HEK293 (cell line): ENCODE measurements at regions not wholly inside any gene's neighbourhood (a gene's known extent, or its start where the extent isn't known, plus 50 kb on each side); places are given as distances from the start of the nearest gene placed in this dataset.

ENCODE experiments used
- CTCF ChIA-PET: fragments of 350-600 bp; formaldehyde crosslinking; extraction: SDS; loops from one replicate; lab custom pipeline; 2021; ENCODE audit warnings: antibody characterized with exemption; lab: Yijun Ruan, JAX
- POLR2A ChIA-PET: fragments of 300-600 bp; formaldehyde crosslinking; extraction: SDS; loops from one replicate; lab custom pipeline; 2020; ENCODE audit warnings: antibody characterized with exemption, inconsistent platforms; lab: Yijun Ruan, JAX
- H3K27ac ChIP-seq: fragments of 200-500 bp; sonication (Bioruptor generic); 2 replicates; pipeline ENCODE4 v1.5.1; 2014; ENCODE audit warnings: low read depth, low read length, control low read depth, inconsistent platforms; ENCODE audit errors: extremely low read depth
- H3K36me3 ChIP-seq, 2 experiments: fragments of 200-500 bp in 1 of 2; sonication (Bioruptor generic) in 1 of 2; 1 replicate in 1 of 2; 2 replicates in 1 of 2; pipeline ENCODE4 v1.5.1; 2014 to 2017; ENCODE audit warnings: inconsistent platforms in 2 of 2, low read length in 2 of 2; ENCODE audit not compliant: control insufficient read depth in 2 of 2, insufficient read depth in 1 of 2
- H3K4me1 ChIP-seq: fragments of 200-500 bp; sonication (Bioruptor generic); 2 replicates; pipeline ENCODE4 v1.5.1; 2014; ENCODE audit warnings: mild to moderate bottlenecking, low read length, inconsistent platforms; ENCODE audit not compliant: control insufficient read depth, insufficient read depth
- H3K4me3 ChIP-seq: 2 replicates; pipeline ENCODE4 v1.5.1; 2011; ENCODE audit warnings: low read depth, mild to moderate bottlenecking, control low read depth, low read length, moderate library complexity
- H3K9me3 ChIP-seq: fragments of 200-500 bp; sonication (Bioruptor generic); 2 replicates; pipeline ENCODE4 v1.5.1; 2014; ENCODE audit warnings: low read depth, low read length, inconsistent platforms; ENCODE audit not compliant: control insufficient read depth, insufficient read depth
- GFI1B ChIP-seq: fragments of 450-650 bp; formaldehyde crosslinking; IDR thresholded peaks from 2 replicates; pipeline ENCODE4 v1.5.1; 2016; ENCODE audit warnings: missing biosample characterization, missing genetic modification characterization
- KLF10 ChIP-seq: fragments of 450-650 bp; IDR thresholded peaks from 2 replicates; pipeline ENCODE4 v1.5.1; 2018; ENCODE audit warnings: missing biosample characterization, mild to moderate bottlenecking, missing genetic modification characterization
- MZF1 ChIP-seq: fragments of 450-650 bp; formaldehyde crosslinking; IDR thresholded peaks from 2 replicates; pipeline ENCODE4 v1.5.1; 2017; ENCODE audit warnings: missing biosample characterization, missing genetic modification characterization, borderline replicate concordance
- SP7 ChIP-seq: fragments of 450-650 bp; formaldehyde crosslinking; IDR thresholded peaks from 2 replicates; pipeline ENCODE4 v1.5.1; 2016; ENCODE audit warnings: missing biosample characterization, missing genetic modification characterization
- ZNF157 ChIP-seq: fragments of 450-650 bp; formaldehyde crosslinking; IDR thresholded peaks from 2 replicates; pipeline ENCODE4 v1.5.1; 2016; ENCODE audit warnings: missing biosample characterization, missing genetic modification characterization
- ZNF175 ChIP-seq: fragments of 450-650 bp; formaldehyde crosslinking; IDR thresholded peaks from 2 replicates; pipeline ENCODE4 v1.5.1; 2016; ENCODE audit warnings: missing biosample characterization, missing genetic modification characterization
- ZNF211 ChIP-seq: fragments of 450-650 bp; formaldehyde crosslinking; IDR thresholded peaks from 2 replicates; pipeline ENCODE4 v1.5.1; 2016; ENCODE audit warnings: low read depth, missing biosample characterization, missing genetic modification characterization
- ZNF292 ChIP-seq: fragments of 450-650 bp; formaldehyde crosslinking; IDR thresholded peaks from 2 replicates; pipeline ENCODE4 v1.5.1; 2016; ENCODE audit warnings: low read depth, missing biosample characterization, missing genetic modification characterization, borderline replicate concordance
- ZNF423 ChIP-seq: fragments of 450-650 bp; formaldehyde crosslinking; IDR thresholded peaks from 2 replicates; pipeline ENCODE4 v1.5.1; 2016; ENCODE audit warnings: missing biosample characterization, missing genetic modification characterization
- ZNF513 ChIP-seq: fragments of 450-650 bp; IDR thresholded peaks from 2 replicates; pipeline ENCODE4 v1.5.1; 2018; ENCODE audit warnings: missing biosample characterization, missing genetic modification characterization
- ZNF707 ChIP-seq: fragments of 450-650 bp; formaldehyde crosslinking; IDR thresholded peaks from 2 replicates; pipeline ENCODE4 v1.5.1; 2016; ENCODE audit warnings: missing biosample characterization, missing genetic modification characterization
- ZXDB ChIP-seq: fragments of 450-650 bp; formaldehyde crosslinking; IDR thresholded peaks from 2 replicates; pipeline ENCODE4 v1.5.1; 2016; ENCODE audit warnings: missing biosample characterization, missing genetic modification characterization
- TF ChIP-seq, protein P1 (sequence below): fragments of 450-650 bp; formaldehyde crosslinking; IDR thresholded peaks from 2 replicates; pipeline ENCODE4 v1.5.1; 2016; ENCODE audit warnings: missing biosample characterization, missing genetic modification characterization
- TF ChIP-seq, protein P2 (sequence below): fragments of 450-650 bp; formaldehyde crosslinking; IDR thresholded peaks from 2 replicates; pipeline ENCODE4 v1.5.1; 2017; ENCODE audit warnings: missing biosample characterization, missing genetic modification characterization
- TF ChIP-seq, protein P3 (sequence below): fragments of 450-650 bp; formaldehyde crosslinking; IDR thresholded peaks from 2 replicates; pipeline ENCODE4 v1.5.1; 2016; ENCODE audit warnings: missing biosample characterization, missing genetic modification characterization

GRCh38 chr2:172326211-172326509 is 101.2 kb upstream of the ITGA6 start (continued):
- TF ChIP-seq ZNF157 (tag by site-specific recombination) (no peak), ZNF292 (tag by site-specific recombination) (no peak), ZNF707 (tag by site-specific recombination) (no peak)
- TF ChIP-seq, protein P1, sequence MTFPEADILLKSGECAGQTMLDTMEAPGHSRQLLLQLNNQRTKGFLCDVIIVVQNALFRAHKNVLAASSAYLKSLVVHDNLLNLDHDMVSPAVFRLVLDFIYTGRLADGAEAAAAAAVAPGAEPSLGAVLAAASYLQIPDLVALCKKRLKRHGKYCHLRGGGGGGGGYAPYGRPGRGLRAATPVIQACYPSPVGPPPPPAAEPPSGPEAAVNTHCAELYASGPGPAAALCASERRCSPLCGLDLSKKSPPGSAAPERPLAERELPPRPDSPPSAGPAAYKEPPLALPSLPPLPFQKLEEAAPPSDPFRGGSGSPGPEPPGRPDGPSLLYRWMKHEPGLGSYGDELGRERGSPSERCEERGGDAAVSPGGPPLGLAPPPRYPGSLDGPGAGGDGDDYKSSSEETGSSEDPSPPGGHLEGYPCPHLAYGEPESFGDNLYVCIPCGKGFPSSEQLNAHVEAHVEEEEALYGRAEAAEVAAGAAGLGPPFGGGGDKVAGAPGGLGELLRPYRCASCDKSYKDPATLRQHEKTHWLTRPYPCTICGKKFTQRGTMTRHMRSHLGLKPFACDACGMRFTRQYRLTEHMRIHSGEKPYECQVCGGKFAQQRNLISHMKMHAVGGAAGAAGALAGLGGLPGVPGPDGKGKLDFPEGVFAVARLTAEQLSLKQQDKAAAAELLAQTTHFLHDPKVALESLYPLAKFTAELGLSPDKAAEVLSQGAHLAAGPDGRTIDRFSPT (tag by site-specific recombination): no peak
- TF ChIP-seq, protein P2, sequence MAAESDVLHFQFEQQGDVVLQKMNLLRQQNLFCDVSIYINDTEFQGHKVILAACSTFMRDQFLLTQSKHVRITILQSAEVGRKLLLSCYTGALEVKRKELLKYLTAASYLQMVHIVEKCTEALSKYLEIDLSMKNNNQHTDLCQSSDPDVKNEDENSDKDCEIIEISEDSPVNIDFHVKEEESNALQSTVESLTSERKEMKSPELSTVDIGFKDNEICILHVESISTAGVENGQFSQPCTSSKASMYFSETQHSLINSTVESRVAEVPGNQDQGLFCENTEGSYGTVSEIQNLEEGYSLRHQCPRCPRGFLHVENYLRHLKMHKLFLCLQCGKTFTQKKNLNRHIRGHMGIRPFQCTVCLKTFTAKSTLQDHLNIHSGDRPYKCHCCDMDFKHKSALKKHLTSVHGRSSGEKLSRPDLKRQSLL (tag by site-specific recombination): no peak
- TF ChIP-seq, all 188 proteins: peak for 0

GRCh38 chr2:172328103-172328841 is 99.1 kb upstream of the ITGA6 start:
- no peaks in the 10 kb centered on the region for H3K4me1 ChIP-seq
- H3K9me3 ChIP-seq: no peaks in the 10 kb centered on the region
- POLR2A ChIA-PET: no interaction called here
- no peak overlapping the region for H3K27ac ChIP-seq
- no peak overlapping the region for H3K4me3 ChIP-seq
- no peaks in the 10 kb centered on the region for H3K36me3 ChIP-seq
- CTCF ChIA-PET: no interaction called here
- TF ChIP-seq, protein P3, sequence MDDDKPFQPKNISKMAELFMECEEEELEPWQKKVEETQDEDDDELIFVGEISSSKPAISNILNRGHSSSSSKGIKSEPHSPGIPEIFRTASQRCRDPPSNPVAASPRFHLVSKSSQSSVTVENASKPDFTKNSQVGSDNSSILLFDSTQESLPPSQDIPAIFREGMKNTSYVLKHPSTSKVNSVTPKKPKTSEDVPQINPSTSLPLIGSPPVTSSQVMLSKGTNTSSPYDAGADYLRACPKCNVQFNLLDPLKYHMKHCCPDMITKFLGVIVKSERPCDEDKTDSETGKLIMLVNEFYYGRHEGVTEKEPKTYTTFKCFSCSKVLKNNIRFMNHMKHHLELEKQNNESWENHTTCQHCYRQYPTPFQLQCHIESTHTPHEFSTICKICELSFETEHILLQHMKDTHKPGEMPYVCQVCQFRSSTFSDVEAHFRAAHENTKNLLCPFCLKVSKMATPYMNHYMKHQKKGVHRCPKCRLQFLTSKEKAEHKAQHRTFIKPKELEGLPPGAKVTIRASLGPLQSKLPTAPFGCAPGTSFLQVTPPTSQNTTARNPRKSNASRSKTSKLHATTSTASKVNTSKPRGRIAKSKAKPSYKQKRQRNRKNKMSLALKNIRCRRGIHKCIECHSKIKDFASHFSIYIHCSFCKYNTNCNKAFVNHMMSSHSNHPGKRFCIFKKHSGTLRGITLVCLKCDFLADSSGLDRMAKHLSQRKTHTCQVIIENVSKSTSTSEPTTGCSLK (tag by site-specific recombination): no peak
- TF ChIP-seq GFI1B (tag by site-specific recombination) (no peak), ZNF175 (no peak), ZNF211 (tag by site-specific recombination) (no peak), KLF10 (tag by site-specific recombination) (no peak), MZF1 (tag by site-specific recombination) (no peak), ZNF513 (tag by site-specific recombination) (peak; percentile 92)

- ChIA-PET POLR2A (interaction anchor here (0.6 kb wide), 1 partner anchor 93 kb away, joined by 3 read pairs; no protein-coding TSS in a partner anchor), CTCF (no interaction called here)
- no peak overlapping the region for H3K27ac ChIP-seq
- TF ChIP-seq GFI1B (tag by site-specific recombination) (no peak), ZXDB (tag by site-specific recombination) (no peak), SP7 (tag by site-specific recombination) (no peak), ZNF423 (tag by site-specific recombination) (no peak)
- no peaks in the 10 kb centered on the region for H3K4me1 ChIP-seq
- no peak overlapping the region for H3K4me3 ChIP-seq
- H3K36me3 ChIP-seq: no peaks in the 10 kb centered on the region
- H3K9me3 ChIP-seq: no peaks in the 10 kb centered on the region
Observed at GRCh38 chr2:172329416-172329773, 98.0 kb upstream of the ITGA6 start.
